IMR-90 (cell line): ENCODE measurements at regions not wholly inside any gene's neighbourhood (a gene's known extent, or its start where the extent isn't known, plus 50 kb on each side); places are given as distances from the start of the nearest gene placed in this dataset.

Experiments
- ATAC-seq: fragments of 200-7000 bp; cut with Tn5 transposase; 2 replicates; pipeline ENCODE4 v1.9.1; 2020; ENCODE audit warnings: low read depth, mild to moderate bottlenecking, moderate library complexity
- BruUV-seq: library from RNA; stranded (reverse); fragments of 400-500 nt; replicated peaks from 2 replicates; lab custom pipeline; 2021; lab: Mats Ljungman, UMichigan
- CTCF ChIA-PET: fragments of 300-600 bp; formaldehyde crosslinking; extraction: SDS; loops from one replicate; lab custom pipeline; 2021; ENCODE audit warnings: antibody characterized with exemption; lab: Yijun Ruan, JAX
- POLR2A ChIA-PET: fragments of 300-600 bp; sonication (Branson Sonifier 250); formaldehyde crosslinking; loops from one replicate; lab custom pipeline; 2022; ENCODE audit warnings: antibody characterized with exemption; ENCODE audit not compliant: unreplicated experiment; lab: Charles Lee
- DNase-seq: peaks from one replicate; pipeline ENCODE4 v3.0.0; 2013
- H2AFZ ChIP-seq: replicated peaks from 2 replicates; pipeline ENCODE3; 2013; ENCODE audit warnings: low read length, mild to moderate bottlenecking; ENCODE audit not compliant: poor library complexity
- H2AK5ac ChIP-seq: 2 replicates; pipeline ENCODE4 v1.6.1; 2013; ENCODE audit warnings: low read depth, low read length, inconsistent platforms
- H2AK9ac ChIP-seq: replicated peaks from 2 replicates; pipeline ENCODE3; 2013; ENCODE audit warnings: mild to moderate bottlenecking, low read depth, low read length, moderate library complexity; ENCODE audit not compliant: poor library complexity
- H2BK120ac ChIP-seq: 2 replicates; pipeline ENCODE4 v1.6.1; 2013; ENCODE audit warnings: low read depth, low read length, inconsistent platforms
- H2BK15ac ChIP-seq: 3 replicates; pipeline ENCODE4 v1.6.1; 2013; ENCODE audit warnings: low read depth, low read length, inconsistent platforms
- H2BK20ac ChIP-seq: 2 replicates; pipeline ENCODE4 v1.6.1; 2013; ENCODE audit warnings: low read depth, mild to moderate bottlenecking, inconsistent platforms, low read length, moderate library complexity
- H2BK5ac ChIP-seq: 2 replicates; pipeline ENCODE4 v1.6.1; 2013; ENCODE audit warnings: mild to moderate bottlenecking, low read depth, low read length, inconsistent platforms; ENCODE audit not compliant: poor library complexity, severe bottlenecking
- H3K14ac ChIP-seq: replicated peaks from 2 replicates; pipeline ENCODE4 v1.6.1; 2013; ENCODE audit warnings: low read depth, low read length, inconsistent platforms
- H3K18ac ChIP-seq: 2 replicates; pipeline ENCODE4 v1.6.1; 2013; ENCODE audit warnings: low read depth, low read length, control low read depth
- H3K23ac ChIP-seq: 2 replicates; pipeline ENCODE4 v1.6.1; 2013; ENCODE audit warnings: low read depth, low read length, inconsistent platforms
- H3K27ac ChIP-seq: 2 replicates; pipeline ENCODE4 v1.5.1; 2013; ENCODE audit warnings: mild to moderate bottlenecking, control low read depth, low read length; ENCODE audit not compliant: insufficient read depth
- H3K27me3 ChIP-seq: 2 replicates; pipeline ENCODE4 v1.6.1; 2013; ENCODE audit warnings: low read length; ENCODE audit not compliant: control insufficient read depth, insufficient read depth
- H3K36me3 ChIP-seq: 2 replicates; pipeline ENCODE4 v1.6.1; 2013; ENCODE audit warnings: low read length, mixed read lengths; ENCODE audit not compliant: control insufficient read depth, insufficient read depth
- H3K4ac ChIP-seq: 2 replicates; pipeline ENCODE4 v1.6.1; 2013; ENCODE audit warnings: low read depth, low read length, inconsistent platforms
- H3K4me1 ChIP-seq: 2 replicates; pipeline ENCODE4 v1.6.1; 2013; ENCODE audit warnings: low read length, mixed read lengths; ENCODE audit not compliant: control insufficient read depth, insufficient read depth
- H3K4me2 ChIP-seq: 2 replicates; pipeline ENCODE4 v1.6.1; 2013; ENCODE audit warnings: low read depth, mild to moderate bottlenecking, control low read depth, low read length, moderate library complexity
- H3K4me3 ChIP-seq: 2 replicates; pipeline ENCODE4 v1.5.1; 2013; ENCODE audit warnings: low read depth, mild to moderate bottlenecking, control low read depth, low read length, moderate library complexity; ENCODE audit not compliant: insufficient read depth
- H3K56ac ChIP-seq: 2 replicates; pipeline ENCODE4 v1.6.1; 2013; ENCODE audit warnings: low read length, inconsistent platforms; ENCODE audit not compliant: insufficient read depth; ENCODE audit errors: extremely low read depth
- H3K79me1 ChIP-seq, 2 experiments: 2 replicates each; pipeline ENCODE4 v1.6.1; 2013; ENCODE audit warnings: low read length in 2 of 2, inconsistent platforms in 1 of 2, low read depth in 1 of 2
- H3K9ac ChIP-seq: 2 replicates; pipeline ENCODE4 v1.6.1; 2013; ENCODE audit warnings: low read depth, low read length, control low read depth
- H3K9me1 ChIP-seq: 2 replicates; pipeline ENCODE4 v1.6.1; 2013; ENCODE audit warnings: low read length, inconsistent platforms; ENCODE audit not compliant: insufficient read depth
- H3K9me3 ChIP-seq: 2 replicates; pipeline ENCODE4 v1.6.1; 2013; ENCODE audit warnings: low read length; ENCODE audit not compliant: control insufficient read depth, insufficient read depth
- H4K20me1 ChIP-seq: 2 replicates; pipeline ENCODE4 v1.6.1; 2013; ENCODE audit warnings: low read length, inconsistent platforms; ENCODE audit not compliant: insufficient read depth
- H4K5ac ChIP-seq: 2 replicates; pipeline ENCODE4 v1.6.1; 2013; ENCODE audit warnings: mild to moderate bottlenecking, low read depth, low read length, control low read depth
- H4K8ac ChIP-seq, 2 experiments: 2 replicates each; pipeline ENCODE4 v1.6.1; 2013; ENCODE audit warnings: low read depth in 2 of 2, low read length in 2 of 2, control low read depth in 1 of 2, inconsistent platforms in 1 of 2
- H4K91ac ChIP-seq: 2 replicates; pipeline ENCODE4 v1.6.1; 2013; ENCODE audit warnings: low read depth, low read length, inconsistent platforms; ENCODE audit not compliant: insufficient read depth
- CEBPB ChIP-seq: IDR thresholded peaks from 2 replicates; pipeline ENCODE4 v1.6.1; 2012; ENCODE audit warnings: low read depth, low read length, improper control_type of control experiment
- CHD1 ChIP-seq: IDR thresholded peaks from 2 replicates; pipeline ENCODE4 v1.6.1; 2012; ENCODE audit warnings: low read depth, low read length, improper control_type of control experiment
- MAFK ChIP-seq: IDR thresholded peaks from 2 replicates; pipeline ENCODE4 v1.6.1; 2012; ENCODE audit warnings: low read depth, low read length, improper control_type of control experiment
- MAZ ChIP-seq: IDR thresholded peaks from 2 replicates; pipeline ENCODE4 v1.6.1; 2012; ENCODE audit warnings: low read depth, mild to moderate bottlenecking, low read length, improper control_type of control experiment, moderate library complexity, borderline replicate concordance
- NFE2L2 ChIP-seq: fragments of 150-350 bp; IDR thresholded peaks from 2 replicates; pipeline ENCODE4 v1.6.1; 2016; ENCODE audit warnings: low read depth, mild to moderate bottlenecking, low read length
- POLR2A ChIP-seq: IDR thresholded peaks from 2 replicates; pipeline ENCODE4 v1.6.1; 2012; ENCODE audit warnings: mild to moderate bottlenecking, low read depth, low read length
- RAD21 ChIP-seq: IDR thresholded peaks from 2 replicates; pipeline ENCODE4 v1.6.1; 2012; ENCODE audit warnings: low read length, improper control_type of control experiment
- RCOR1 ChIP-seq: IDR thresholded peaks from 2 replicates; pipeline ENCODE4 v1.6.1; 2012; ENCODE audit warnings: mild to moderate bottlenecking, low read length, improper control_type of control experiment; ENCODE audit not compliant: insufficient replicate concordance
- WGBS, 2 experiments: methylation state at CpG; one replicate each; pipeline versions ENCODE4 v1.1.5 to v1.1.7; 2013; ENCODE audit warnings: missing lambda C conversion rate in 2 of 2; ENCODE audit not compliant: insufficient read length in 1 of 2; ENCODE audit errors: extremely low coverage in 2 of 2; 5-methylcytosine and 5-hydroxymethylcytosine counted together
- dilution Hi-C: fragments of 300-500 bp; cut with HindIII; formaldehyde crosslinking; loops from one replicate; pipeline ENCODE4 v1.14.3; 2018; ENCODE audit warnings: low sequenced_read_pairs; ENCODE audit not compliant: unreplicated experiment
- in situ Hi-C: fragments of 300-500 bp; cut with MboI; formaldehyde crosslinking; loops from 3 replicates; pipeline ENCODE4 v1.14.3; 2019; ENCODE audit warnings: low sequenced_read_pairs, inconsistent platforms, mixed read lengths
- intact Hi-C: fragments of 100-400 bp; cut with micrococcal nuclease; formaldehyde crosslinking; loops from 2 replicates; pipeline ENCODE4 v1.10.0; 2022
- TF ChIP-seq, protein P1 (sequence below): conservative IDR thresholded peaks from 2 replicates; pipeline ENCODE4 v1.5.1; 2012; ENCODE audit warnings: mild to moderate bottlenecking, low read depth, low read length, improper control_type of control experiment

DNA sequence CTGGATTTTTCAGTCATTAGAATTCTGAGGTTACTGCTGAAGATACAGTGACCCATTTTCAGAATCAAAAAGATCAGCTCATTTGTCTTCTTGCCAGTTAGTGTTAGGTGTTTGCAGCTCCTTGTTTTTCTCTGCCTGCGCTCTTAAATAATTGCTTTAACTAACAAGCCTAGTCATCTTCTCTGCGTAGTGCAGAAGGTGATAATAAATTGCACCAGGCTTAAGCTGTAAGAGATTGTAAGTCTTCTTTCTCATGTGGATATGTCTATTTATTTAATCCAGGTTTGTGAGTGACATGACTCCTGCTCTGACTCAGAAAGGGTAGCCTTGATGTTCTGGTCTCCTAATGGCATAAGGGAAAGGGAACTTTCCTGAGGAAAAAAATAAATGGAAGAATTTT is 167.2 kb downstream of the CEP135 start:
- Histone ChIP-seq H2AFZ (no peak overlapping the region), H3K9me3 (no peaks in the 10 kb centered on the region), H3K27me3 (no peaks in the 10 kb centered on the region), H3K56ac (no peak overlapping the region), H3K4me1 (no peaks in the 10 kb centered on the region), H3K14ac (no peak overlapping the region), H3K4me3 (no peak overlapping the region), H3K9me1 (no peaks in the 10 kb centered on the region), H2BK120ac (no peak overlapping the region), H4K8ac (no peak overlapping the region), H3K4me2 (no peak overlapping the region), H4K20me1 (no peaks in the 10 kb centered on the region), H2AK5ac (no peak overlapping the region), H2BK20ac (no peak overlapping the region), H2BK5ac (no peak overlapping the region), H2AK9ac (no peak overlapping the region), H4K91ac (no peak overlapping the region), H3K23ac (no peak overlapping the region), H3K79me1 (no peaks in the 10 kb centered on the region), H2BK15ac (no peak overlapping the region), H3K36me3 (no peaks in the 10 kb centered on the region), H4K5ac (no peak overlapping the region), H3K18ac (no peak overlapping the region), H3K9ac (no peak overlapping the region), H3K4ac (no peak overlapping the region), H3K27ac (no peak overlapping the region)
- ATAC-seq, result no peak
- dilution Hi-C loops, result no loop called here
- intact Hi-C loops, result no loop called here
- no TSS peak for BruUV-seq
- no peak for TF ChIP-seq MAFK
- TF ChIP-seq POLR2A, result no peak
- no peak for TF ChIP-seq RCOR1
- TF ChIP-seq CHD1, result no peak
- TF ChIP-seq CEBPB, result no peak
- TF ChIP-seq, protein P1, sequence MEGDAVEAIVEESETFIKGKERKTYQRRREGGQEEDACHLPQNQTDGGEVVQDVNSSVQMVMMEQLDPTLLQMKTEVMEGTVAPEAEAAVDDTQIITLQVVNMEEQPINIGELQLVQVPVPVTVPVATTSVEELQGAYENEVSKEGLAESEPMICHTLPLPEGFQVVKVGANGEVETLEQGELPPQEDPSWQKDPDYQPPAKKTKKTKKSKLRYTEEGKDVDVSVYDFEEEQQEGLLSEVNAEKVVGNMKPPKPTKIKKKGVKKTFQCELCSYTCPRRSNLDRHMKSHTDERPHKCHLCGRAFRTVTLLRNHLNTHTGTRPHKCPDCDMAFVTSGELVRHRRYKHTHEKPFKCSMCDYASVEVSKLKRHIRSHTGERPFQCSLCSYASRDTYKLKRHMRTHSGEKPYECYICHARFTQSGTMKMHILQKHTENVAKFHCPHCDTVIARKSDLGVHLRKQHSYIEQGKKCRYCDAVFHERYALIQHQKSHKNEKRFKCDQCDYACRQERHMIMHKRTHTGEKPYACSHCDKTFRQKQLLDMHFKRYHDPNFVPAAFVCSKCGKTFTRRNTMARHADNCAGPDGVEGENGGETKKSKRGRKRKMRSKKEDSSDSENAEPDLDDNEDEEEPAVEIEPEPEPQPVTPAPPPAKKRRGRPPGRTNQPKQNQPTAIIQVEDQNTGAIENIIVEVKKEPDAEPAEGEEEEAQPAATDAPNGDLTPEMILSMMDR, result no peak
- TF ChIP-seq MAZ, result no peak
- TF ChIP-seq RAD21, result no peak
- TF ChIP-seq NFE2L2, result no peak
- ChIA-PET POLR2A (no interaction called here), CTCF (no interaction called here)
- in situ Hi-C loops, result no loop called here
- no CpG with 5 or more reads among the region's 2 CpGs for WGBS, 2 experiments
- DNase-seq, result no peak
